AG04449 (cell line): ENCODE measurements at regions not wholly inside any gene's neighbourhood (a gene's known extent, or its start where the extent isn't known, plus 50 kb on each side); places are given as distances from the start of the nearest gene placed in this dataset.

Source experiments
- CTCF ChIA-PET: fragments of 350-600 bp; formaldehyde crosslinking; extraction: SDS; loops from one replicate; lab custom pipeline; 2021; ENCODE audit warnings: antibody characterized with exemption; lab: Yijun Ruan, JAX
- POLR2A ChIA-PET: fragments of 400-600, 350-600 bp; formaldehyde crosslinking; extraction: SDS; loops from one replicate; lab custom pipeline; 2020; ENCODE audit warnings: antibody characterized with exemption, inconsistent platforms; lab: Yijun Ruan, JAX
- DNase-seq: peaks from one replicate; pipeline ENCODE4 v3.0.0-alpha.2; 2010; ENCODE audit warnings: low read depth, low spot score
- H3K4me3 ChIP-seq: 2 replicates; pipeline ENCODE4 v1.5.1; 2011; ENCODE audit warnings: low read depth, mild to moderate bottlenecking, control low read depth, low read length
- TF ChIP-seq, protein P1 (sequence below): IDR thresholded peaks from one replicate; pipeline ENCODE4 v1.5.1; 2011; ENCODE audit warnings: mild to moderate bottlenecking, moderate library complexity, low read length, control low read depth, inconsistent platforms; ENCODE audit not compliant: insufficient read depth; ENCODE audit errors: missing control alignments

DNA sequence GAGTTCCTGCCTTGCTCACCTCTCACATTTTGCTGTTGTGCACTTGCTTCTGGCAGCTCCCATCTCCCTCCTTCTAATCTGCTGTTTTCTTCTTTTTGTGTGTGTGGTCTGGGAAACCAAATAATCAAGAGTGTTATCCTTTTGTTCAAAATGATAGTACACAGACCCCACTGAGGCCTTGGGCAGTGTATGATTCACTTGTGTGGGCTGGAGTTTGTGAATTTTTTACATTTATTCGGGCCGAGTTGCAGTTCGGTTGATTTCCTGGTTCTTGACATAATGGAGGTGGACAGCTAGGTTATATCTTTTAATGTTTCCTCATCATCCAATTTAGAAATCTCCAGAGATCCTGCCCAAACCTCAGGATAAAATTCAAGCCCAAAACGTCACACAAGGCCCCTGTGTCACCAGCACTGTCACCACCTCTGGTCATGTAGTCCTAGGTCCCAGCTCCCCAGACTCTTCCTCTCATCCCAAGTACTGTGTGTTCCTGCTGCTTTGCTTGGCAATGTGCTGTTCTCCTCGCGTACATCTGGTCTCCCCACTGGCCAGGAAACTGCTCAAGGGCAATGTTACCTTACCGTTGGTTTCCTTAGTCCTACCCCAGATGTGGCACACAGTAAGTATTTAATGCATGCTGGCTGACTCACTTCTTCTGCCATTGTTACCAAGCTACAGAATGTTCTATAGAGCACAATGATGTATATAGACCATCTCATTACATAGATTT, 55.7 kb upstream of the PHACTR2 start:
- TF ChIP-seq, protein P1, sequence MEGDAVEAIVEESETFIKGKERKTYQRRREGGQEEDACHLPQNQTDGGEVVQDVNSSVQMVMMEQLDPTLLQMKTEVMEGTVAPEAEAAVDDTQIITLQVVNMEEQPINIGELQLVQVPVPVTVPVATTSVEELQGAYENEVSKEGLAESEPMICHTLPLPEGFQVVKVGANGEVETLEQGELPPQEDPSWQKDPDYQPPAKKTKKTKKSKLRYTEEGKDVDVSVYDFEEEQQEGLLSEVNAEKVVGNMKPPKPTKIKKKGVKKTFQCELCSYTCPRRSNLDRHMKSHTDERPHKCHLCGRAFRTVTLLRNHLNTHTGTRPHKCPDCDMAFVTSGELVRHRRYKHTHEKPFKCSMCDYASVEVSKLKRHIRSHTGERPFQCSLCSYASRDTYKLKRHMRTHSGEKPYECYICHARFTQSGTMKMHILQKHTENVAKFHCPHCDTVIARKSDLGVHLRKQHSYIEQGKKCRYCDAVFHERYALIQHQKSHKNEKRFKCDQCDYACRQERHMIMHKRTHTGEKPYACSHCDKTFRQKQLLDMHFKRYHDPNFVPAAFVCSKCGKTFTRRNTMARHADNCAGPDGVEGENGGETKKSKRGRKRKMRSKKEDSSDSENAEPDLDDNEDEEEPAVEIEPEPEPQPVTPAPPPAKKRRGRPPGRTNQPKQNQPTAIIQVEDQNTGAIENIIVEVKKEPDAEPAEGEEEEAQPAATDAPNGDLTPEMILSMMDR = no peak
- POLR2A ChIA-PET = no interaction called here
- DNase-seq = no peak

DNA sequence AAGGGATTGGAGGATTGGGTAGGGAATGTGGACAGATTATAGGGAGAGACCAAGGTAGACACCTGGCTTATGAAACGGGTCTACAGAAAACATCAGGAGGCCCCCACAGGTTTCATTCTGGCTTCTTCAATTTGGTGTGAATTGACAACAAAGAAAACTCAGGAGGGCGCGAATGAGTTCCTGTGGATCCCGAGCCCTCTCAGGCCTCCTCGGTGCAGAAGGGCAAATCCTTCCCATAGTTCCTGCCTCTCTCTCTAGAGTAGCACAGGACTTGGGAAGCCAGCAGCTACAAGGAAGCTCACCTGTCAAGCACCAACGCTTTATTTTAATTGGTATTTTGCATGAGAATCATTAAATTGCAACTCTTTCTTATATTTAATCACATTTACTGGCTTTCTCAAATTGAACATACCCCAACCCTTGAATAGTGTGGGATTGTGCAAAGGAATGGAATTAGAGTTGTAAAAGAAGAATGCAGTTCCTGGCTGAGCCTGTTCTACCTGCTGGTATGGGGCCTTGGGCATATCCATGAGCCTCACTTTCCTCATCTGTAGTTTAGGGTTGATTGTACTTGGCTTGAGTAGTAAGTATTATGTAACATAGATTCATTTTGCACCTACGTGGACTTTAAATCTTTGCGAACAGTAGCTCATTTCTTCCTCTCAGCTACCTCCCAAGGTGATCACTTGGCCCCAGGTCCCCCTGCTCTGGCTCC, 56.4 kb upstream of the PHACTR2 start:
- no peak overlapping the region for H3K4me3 ChIP-seq
- no peak for DNase-seq
- TF ChIP-seq, protein P1 = no peak
- POLR2A ChIA-PET = no interaction called here
- CTCF ChIA-PET = no interaction called here

More for the DNA sequence above, 55.7 kb upstream of the PHACTR2 start:
- CTCF ChIA-PET = no interaction called here
- H3K4me3 ChIP-seq = no peak overlapping the region

DNA sequence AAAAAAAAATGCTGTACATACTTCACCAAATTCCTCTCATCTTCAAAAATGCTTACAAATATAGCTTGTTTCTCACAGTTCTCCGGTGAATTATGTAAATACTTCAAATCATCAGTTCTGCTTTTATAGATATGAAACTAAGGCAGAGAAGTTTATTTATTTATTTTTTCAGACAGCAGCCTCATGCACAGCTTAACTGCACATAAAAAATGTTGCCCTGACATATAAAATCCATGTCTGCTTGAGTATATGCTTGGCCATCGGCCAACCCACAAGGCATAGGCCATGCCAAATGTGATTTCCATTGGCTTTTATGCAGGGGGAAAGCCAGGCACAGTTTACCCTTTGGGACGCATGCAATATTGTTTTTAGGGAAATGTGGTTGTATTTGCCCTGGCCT, 57.3 kb upstream of the PHACTR2 start:
- DNase-seq = peak; percentile 23
- POLR2A ChIA-PET = no interaction called here
- CTCF ChIA-PET = no interaction called here
- H3K4me3 ChIP-seq = no peak overlapping the region
- TF ChIP-seq, protein P1 = no peak

DNA sequence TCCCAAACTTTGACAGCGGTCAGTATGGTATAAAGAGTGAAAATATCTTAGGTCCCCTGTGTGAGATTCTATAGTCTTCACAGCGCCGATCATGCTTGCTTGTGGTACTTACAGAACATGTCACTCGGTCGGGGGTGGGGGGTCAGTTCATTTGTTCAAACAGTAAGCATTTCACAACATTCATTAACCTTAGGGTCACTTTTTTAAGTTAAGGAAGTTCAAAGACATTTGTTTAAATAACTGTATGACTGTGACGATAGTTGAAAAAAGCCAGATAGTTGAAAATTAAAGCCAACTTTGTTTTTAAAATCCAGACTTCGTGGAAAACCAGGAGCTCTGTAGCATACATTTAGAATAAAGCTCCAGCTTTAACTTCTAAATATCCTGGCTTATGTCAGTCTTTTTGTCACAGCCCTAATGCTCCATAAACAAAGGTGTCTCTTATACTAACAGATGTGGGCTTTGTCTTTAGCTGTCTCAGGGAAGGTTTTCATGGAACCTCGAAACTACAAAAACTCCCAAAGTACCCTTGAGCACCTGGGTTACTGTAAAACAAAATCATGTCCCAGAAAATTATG, 57.9 kb upstream of the PHACTR2 start:
- TF ChIP-seq, protein P1 = no peak
- H3K4me3 ChIP-seq = no peak overlapping the region
- ChIA-PET POLR2A (no interaction called here), CTCF (no interaction called here)
- DNase-seq = no peak

DNA sequence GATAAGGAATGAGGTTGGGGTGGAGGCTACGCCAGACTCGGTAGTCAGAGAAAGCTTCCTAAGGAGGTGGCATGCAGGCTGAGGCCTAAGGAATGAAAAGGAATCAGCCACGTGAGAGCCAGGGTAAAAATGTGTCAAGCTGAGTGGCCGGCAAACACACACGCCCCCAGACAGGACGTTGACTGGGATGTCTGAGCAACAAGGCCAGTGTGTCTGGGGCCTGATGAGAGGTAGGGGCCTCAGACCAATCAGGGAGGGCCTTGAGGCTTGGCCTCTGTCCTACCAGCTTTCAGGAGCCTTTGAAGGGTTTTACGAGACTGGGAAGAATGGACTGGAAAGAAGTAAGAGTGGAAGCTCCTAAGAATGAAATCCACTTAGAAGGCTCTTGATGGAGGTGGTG, 61.0 kb upstream of the PHACTR2 start:
- CTCF ChIA-PET = interaction anchor here (0.7 to 1.3 kb wide), 2 partner anchors 10 to 635 kb away, joined by 3 read pairs; no protein-coding TSS in a partner anchor
- POLR2A ChIA-PET = no interaction called here
- no peak for DNase-seq
- TF ChIP-seq, protein P1 = no peak
- H3K4me3 ChIP-seq = no peak overlapping the region

DNA sequence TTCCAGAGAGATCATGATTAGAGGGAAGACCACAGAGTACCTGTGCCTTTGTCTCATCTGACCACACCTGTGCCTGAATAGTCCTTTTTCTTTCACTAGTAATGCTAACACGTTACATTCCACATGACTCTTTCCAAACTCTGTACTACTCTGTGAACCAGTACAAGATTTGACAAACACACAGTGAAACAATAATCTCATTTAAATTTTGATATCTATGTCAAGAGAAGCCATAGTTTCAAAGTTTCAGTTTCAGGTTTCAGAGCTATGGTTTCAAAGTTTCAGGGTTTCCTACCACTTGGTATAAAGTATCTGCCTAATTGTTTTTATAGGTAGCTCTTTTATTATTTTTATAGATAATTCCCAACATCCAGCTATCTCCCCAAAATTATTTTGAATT, 62.0 kb upstream of the PHACTR2 start:
- POLR2A ChIA-PET = no interaction called here
- CTCF ChIA-PET = no interaction called here
- TF ChIP-seq, protein P1 = no peak
- no peak overlapping the region for H3K4me3 ChIP-seq
- DNase-seq = no peak
